PC-3 (cell line): ENCODE measurements at regions not wholly inside any gene's neighbourhood (a gene's known extent, or its start where the extent isn't known, plus 50 kb on each side); places are given as distances from the start of the nearest gene placed in this dataset.

ENCODE experiments used
- ATAC-seq: fragments of 200-7000 bp; cut with Tn5 transposase; 2 replicates; pipeline ENCODE4 v1.9.1; 2020; ENCODE audit warnings: mild to moderate bottlenecking, moderate library complexity
- BruUV-seq: library from RNA; stranded (reverse); fragments of 400-500 nt; replicated peaks from 2 replicates; lab custom pipeline; 2021; lab: Mats Ljungman, UMichigan
- CTCF ChIA-PET: fragments of 300-600 bp; sonication (Branson Sonifier 250); formaldehyde crosslinking; loops from one replicate; lab custom pipeline; 2022; ENCODE audit warnings: antibody characterized with exemption; lab: Charles Lee
- POLR2A ChIA-PET: fragments of 300-600 bp; sonication (Branson Sonifier 250); formaldehyde crosslinking; loops from one replicate; lab custom pipeline; 2022; ENCODE audit warnings: antibody characterized with exemption; ENCODE audit not compliant: unreplicated experiment; lab: Charles Lee
- DNase-seq: peaks from one replicate; pipeline ENCODE4 v3.0.0-alpha.2; 2015
- H2AFZ ChIP-seq: fragments of 300-600 bp; sonication (generic); 2 replicates; pipeline ENCODE4 v1.6.0; 2016; ENCODE audit warnings: antibody characterized with exemption, low read length
- H3F3A ChIP-seq: fragments of 300-600 bp; sonication (generic); one replicate; pipeline ENCODE4 v1.6.0; 2017; ENCODE audit warnings: antibody characterized with exemption, low read length, control low read depth, mild to moderate bottlenecking; ENCODE audit not compliant: unreplicated experiment
- H3K27ac ChIP-seq: fragments of 300-600 bp; sonication (generic); 2 replicates; pipeline ENCODE4 v1.5.1; 2016; ENCODE audit warnings: mild to moderate bottlenecking, low read length
- H3K27me3 ChIP-seq: fragments of 300-600 bp; sonication (generic); 2 replicates; pipeline ENCODE4 v1.6.1; 2016; ENCODE audit warnings: low read length, mixed read lengths
- H3K36me3 ChIP-seq: fragments of 300-600 bp; sonication (generic); 2 replicates; pipeline ENCODE4 v1.6.1; 2016; ENCODE audit warnings: low read depth, mixed run types, low read length, mixed read lengths
- H3K4me1 ChIP-seq: fragments of 300-600 bp; sonication (generic); 2 replicates; pipeline ENCODE4 v1.5.1; 2016; ENCODE audit warnings: low read length; ENCODE audit not compliant: insufficient read depth
- H3K4me2 ChIP-seq: fragments of 300-600 bp; sonication (generic); 2 replicates; pipeline ENCODE4 v1.6.0; 2016; ENCODE audit warnings: low read length
- H3K4me3 ChIP-seq: fragments of 300-600 bp; sonication (generic); 2 replicates; pipeline ENCODE4 v1.5.1; 2016; ENCODE audit warnings: mild to moderate bottlenecking, low read length, mixed read lengths
- H3K79me2 ChIP-seq: fragments of 300-600 bp; sonication (generic); 2 replicates; pipeline ENCODE4 v1.6.1; 2017; ENCODE audit warnings: low read length, mixed read lengths
- H3K9ac ChIP-seq: fragments of 300-600 bp; sonication (generic); 2 replicates; pipeline ENCODE4 v1.6.0; 2016; ENCODE audit warnings: mild to moderate bottlenecking, low read length
- H3K9me2 ChIP-seq: fragments of 300-600 bp; sonication (generic); replicated peaks from 2 replicates; pipeline ENCODE4 v1.6.1; 2016; ENCODE audit warnings: mixed run types, low read length, mixed read lengths
- H3K9me3 ChIP-seq: fragments of 300-600 bp; sonication (generic); 2 replicates; pipeline ENCODE4 v1.6.1; 2016; ENCODE audit warnings: low read length, mixed read lengths
- H4K20me1 ChIP-seq: fragments of 300-600 bp; sonication (generic); 2 replicates; pipeline ENCODE4 v1.6.1; 2016; ENCODE audit warnings: low read length, mixed read lengths
- EZH2 ChIP-seq: fragments of 300-600 bp; sonication (generic); IDR thresholded peaks from one replicate; pipeline ENCODE4 v1.6.1; 2017; ENCODE audit warnings: antibody characterized with exemption, mild to moderate bottlenecking, low read length; ENCODE audit not compliant: unreplicated experiment
- EZH2phosphoT487 ChIP-seq: fragments of 300-600 bp; sonication (generic); IDR thresholded peaks from 2 replicates; pipeline ENCODE4 v1.6.1; 2018; ENCODE audit warnings: mild to moderate bottlenecking, antibody characterized with exemption, low read length, borderline replicate concordance
- intact Hi-C: fragments of 100-400 bp; cut with micrococcal nuclease; formaldehyde crosslinking; loops from 2 replicates; pipeline ENCODE4 v1.9.0; 2023
- TF ChIP-seq, protein P1 (sequence below): fragments of 300-600 bp; sonication (generic); conservative IDR thresholded peaks from 2 replicates; pipeline ENCODE4 v1.5.1; 2017; ENCODE audit warnings: antibody characterized with exemption, low read depth, mild to moderate bottlenecking, low read length

DNA sequence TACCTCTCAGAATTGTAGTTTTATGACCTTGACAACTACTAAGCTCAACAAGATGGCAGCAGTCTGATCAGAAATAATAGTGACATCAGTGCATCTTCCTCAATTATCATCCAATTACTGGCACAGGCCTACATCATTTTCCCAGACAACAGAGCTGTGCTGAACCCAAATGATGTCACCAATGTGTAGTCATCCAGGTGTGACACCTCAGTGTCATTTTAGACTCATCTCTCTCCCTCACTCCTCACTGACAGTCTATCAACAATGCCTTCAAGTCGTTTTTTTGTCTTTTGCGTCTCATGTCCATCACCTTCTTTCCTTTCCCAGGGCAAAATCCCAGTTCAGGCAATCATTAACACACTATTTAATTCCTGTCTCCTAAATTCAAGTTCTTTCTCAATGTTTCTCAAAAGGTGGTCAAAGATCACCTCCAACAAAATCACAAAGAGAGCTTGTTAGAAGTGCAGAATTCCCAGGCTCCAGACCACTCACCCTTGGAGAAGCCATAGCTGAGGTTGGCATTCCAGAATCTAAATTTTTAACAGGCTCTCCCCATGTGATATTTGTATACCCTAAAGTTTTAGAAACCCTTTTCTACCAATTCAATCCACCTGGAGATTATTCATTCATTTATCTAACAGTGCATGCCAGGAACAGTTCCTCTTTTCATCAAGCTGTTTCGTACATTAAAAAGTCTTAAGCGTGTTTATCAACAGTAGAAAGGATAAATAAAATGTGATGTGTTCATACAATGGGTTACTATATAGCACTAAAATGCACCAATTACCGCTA, 125.3 kb upstream of the KLF7 start:
- no peak for DNase-seq
- CTCF ChIA-PET: no interaction called here
- H3K4me1 ChIP-seq: peaks cover 16% of the 10 kb centered on the region
- no peaks in the 10 kb centered on the region for H3K79me2 ChIP-seq
- no peak overlapping the region for H3K27ac ChIP-seq
- BruUV-seq: no TSS peak
- no peak overlapping the region for H2AFZ ChIP-seq
- POLR2A ChIA-PET: no interaction called here
- intact Hi-C loops: no loop called here
- H3K9ac ChIP-seq: no peak overlapping the region
- no peaks in the 10 kb centered on the region for H3K9me3 ChIP-seq
- no peak overlapping the region for H3K4me2 ChIP-seq
- TF ChIP-seq, protein P1, sequence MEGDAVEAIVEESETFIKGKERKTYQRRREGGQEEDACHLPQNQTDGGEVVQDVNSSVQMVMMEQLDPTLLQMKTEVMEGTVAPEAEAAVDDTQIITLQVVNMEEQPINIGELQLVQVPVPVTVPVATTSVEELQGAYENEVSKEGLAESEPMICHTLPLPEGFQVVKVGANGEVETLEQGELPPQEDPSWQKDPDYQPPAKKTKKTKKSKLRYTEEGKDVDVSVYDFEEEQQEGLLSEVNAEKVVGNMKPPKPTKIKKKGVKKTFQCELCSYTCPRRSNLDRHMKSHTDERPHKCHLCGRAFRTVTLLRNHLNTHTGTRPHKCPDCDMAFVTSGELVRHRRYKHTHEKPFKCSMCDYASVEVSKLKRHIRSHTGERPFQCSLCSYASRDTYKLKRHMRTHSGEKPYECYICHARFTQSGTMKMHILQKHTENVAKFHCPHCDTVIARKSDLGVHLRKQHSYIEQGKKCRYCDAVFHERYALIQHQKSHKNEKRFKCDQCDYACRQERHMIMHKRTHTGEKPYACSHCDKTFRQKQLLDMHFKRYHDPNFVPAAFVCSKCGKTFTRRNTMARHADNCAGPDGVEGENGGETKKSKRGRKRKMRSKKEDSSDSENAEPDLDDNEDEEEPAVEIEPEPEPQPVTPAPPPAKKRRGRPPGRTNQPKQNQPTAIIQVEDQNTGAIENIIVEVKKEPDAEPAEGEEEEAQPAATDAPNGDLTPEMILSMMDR: no peak
- TF ChIP-seq EZH2: no peak
- TF ChIP-seq EZH2phosphoT487: no peak
- H4K20me1 ChIP-seq: no peaks in the 10 kb centered on the region
- H3K27me3 ChIP-seq: no peaks in the 10 kb centered on the region
- ATAC-seq: no peak
- H3K4me3 ChIP-seq: no peak overlapping the region
- no peaks in the 10 kb centered on the region for H3K36me3 ChIP-seq
- H3F3A ChIP-seq: no peaks in the 10 kb centered on the region
- no peaks in the 10 kb centered on the region for H3K9me2 ChIP-seq

DNA sequence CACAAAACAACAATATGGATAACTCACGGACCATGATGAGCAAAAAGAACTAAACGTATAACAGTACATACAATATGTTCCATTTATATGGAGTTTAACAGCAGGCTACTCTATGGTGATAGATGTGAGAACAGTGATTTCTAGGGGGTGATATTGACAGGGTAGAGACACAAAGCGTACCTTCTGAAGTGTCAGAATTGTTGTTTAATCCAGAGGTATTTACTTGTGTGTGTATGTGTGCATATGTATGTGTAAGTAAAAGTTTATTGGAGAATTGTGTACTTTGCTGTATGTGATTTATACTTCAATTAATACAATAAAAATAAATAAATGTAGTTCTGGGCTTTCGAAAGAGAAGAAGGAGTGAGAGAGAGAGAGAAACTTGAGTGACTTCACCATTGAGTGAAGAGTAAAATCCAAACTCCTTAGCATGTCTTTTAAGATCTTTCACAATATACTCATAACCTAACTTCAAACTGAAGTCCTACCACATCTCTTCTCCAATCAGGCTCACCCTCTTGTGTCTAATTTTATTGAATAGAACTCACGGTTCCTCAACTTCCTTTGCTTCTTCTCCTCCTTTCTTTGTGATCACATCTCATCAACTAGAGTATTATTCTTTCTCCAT, 126.0 kb upstream of the KLF7 start:
- no peaks in the 10 kb centered on the region for H3F3A ChIP-seq
- no TSS peak for BruUV-seq
- H3K79me2 ChIP-seq: no peaks in the 10 kb centered on the region
- H3K4me2 ChIP-seq: no peak overlapping the region
- no peaks in the 10 kb centered on the region for H3K9me3 ChIP-seq
- no peaks in the 10 kb centered on the region for H3K27me3 ChIP-seq
- no peaks in the 10 kb centered on the region for H3K9me2 ChIP-seq
- ATAC-seq (no peak), DNase-seq (no peak)
- ChIA-PET CTCF (no interaction called here), POLR2A (no interaction called here)
- no peak overlapping the region for H3K9ac ChIP-seq
- H3K4me3 ChIP-seq: no peak overlapping the region
- H2AFZ ChIP-seq: no peak overlapping the region
- no peaks in the 10 kb centered on the region for H3K36me3 ChIP-seq
- intact Hi-C loops: no loop called here
- no peak for TF ChIP-seq EZH2
- no peak for TF ChIP-seq EZH2phosphoT487
- TF ChIP-seq, protein P1: no peak
- H3K27ac ChIP-seq: no peak overlapping the region
- peaks cover 16% of the 10 kb centered on the region for H3K4me1 ChIP-seq
- H4K20me1 ChIP-seq: no peaks in the 10 kb centered on the region
